Adrenal gland (tissue), 9 donors: ENCODE measurements at regions not wholly inside any gene's neighbourhood (a gene's known extent, or its start where the extent isn't known, plus 50 kb on each side); places are given as distances from the start of the nearest gene placed in this dataset.
A peak's percentile ranks its signal among the peaks of the same experiment; 100 is the strongest.
"Not testable (repeated sequence)": the region's sequence is repeated elsewhere in the genome, so short reads cannot be mapped to it uniquely, and the experiment has no call there.

Source experiments
- DNase-seq, 7 donors: peaks; one replicate each; pipeline ENCODE4 v3.0.0-alpha.2; 2019 to 2020
- H3K27ac ChIP-seq, 5 donors: fragments of 200-600 bp; sonication (generic) in 4 of 5; 1 replicate in 3 of 5; 2 replicates in 2 of 5; pipeline versions ENCODE4 v1.5.1 to v1.8.0; 2016 to 2020; ENCODE audit warnings: mild to moderate bottlenecking in 1 of 5
- H3K27me3 ChIP-seq: fragments of 200-600 bp; 2 replicates; pipeline ENCODE4 v1.8.0; 2021
- H3K36me3 ChIP-seq, 2 donors: fragments of 200-600 bp; replicated peaks in 1 of 2; 1 replicate in 1 of 2; 2 replicates in 1 of 2; pipeline versions ENCODE4 v1.5.1 to v1.8.0; 2018 to 2022
- H3K4me1 ChIP-seq, 2 donors: fragments of 200-600 bp; replicated peaks in 1 of 2; 1 replicate in 1 of 2; 2 replicates in 1 of 2; pipeline versions ENCODE4 v1.5.1 to v1.8.0; 2018 to 2021
- H3K4me3 ChIP-seq, 4 donors: fragments of 200-600 bp; sonication (generic) in 3 of 4; one replicate each; pipeline ENCODE4 v1.5.1; 2016 to 2018
- H3K9me3 ChIP-seq, 3 donors: fragments of 200-600 bp; sonication (generic) in 1 of 3; replicated peaks in 1 of 3; 1 replicate in 2 of 3; 2 replicates in 1 of 3; pipeline versions ENCODE4 v1.5.1 to v1.8.0; 2016 to 2021
- CTCF ChIP-seq, 6 experiments: fragments of 450-650 bp in 4 of 6; fragments of 200-600 bp in 2 of 6; sonication (generic) in 1 of 6; IDR thresholded peaks; 1 replicate in 5 of 6; 2 replicates in 1 of 6; pipeline versions ENCODE4 v1.5.1 to v1.8.0; 2016 to 2021; ENCODE audit warnings: antibody characterized with exemption in 6 of 6, mild to moderate bottlenecking in 2 of 6, moderate library complexity in 1 of 6
- POLR2A ChIP-seq, 2 donors: fragments of 450-650 bp; IDR thresholded peaks; one replicate each; pipeline ENCODE4 v1.6.1; 2017; ENCODE audit warnings: antibody characterized with exemption in 2 of 2, mild to moderate bottlenecking in 2 of 2, moderate library complexity in 1 of 2
- WGBS, 4 donors: extraction: QIAGEN DNeasy Blood & Tissue Kit in 2 of 4; methylation state at CpG; one replicate each; pipeline versions ENCODE4 v1.1.5 to v1.1.7; 2013 to 2017; 5-methylcytosine and 5-hydroxymethylcytosine counted together
- intact Hi-C, 2 donors: fragments of 100-400 bp; cut with DNase I; formaldehyde crosslinking; loops; one replicate each; pipeline versions ENCODE4 v1.14.1 to v1.15.0; 2022 to 2023
- donor health status: healthy with polysubstance abuse.
- donor health status: Bipolar disorder and iron deficiency.
- donor health status: DM: yes; HTN: yes; CAD: no.
- donor health status: DM: no; HTN: no; CAD: no.
- donor health status: DM: no; HTN: no; CAD: no.

GRCh38 chrX:7996851-7997250 lies 69.6 kb upstream of the PNPLA4 start:
- intact Hi-C loops = loop anchor here (5.0 to 10.0 kb wide), 2 partner anchors 738 to 740 kb away; partner anchors contain the start of gene ANOS1 (in 1 of the 2)
- Histone ChIP-seq H3K27me3 (no peaks in the 10 kb centered on the region), H3K27ac (no peak overlapping the region), H3K9me3 (no peaks in the 10 kb centered on the region), H3K4me1 (no peaks in the 10 kb centered on the region), H3K4me3 (no peak overlapping the region), H3K36me3 (no peaks in the 10 kb centered on the region)
- TF ChIP-seq CTCF (IDR thresholded peaks at IDR 0.05) (no peak), POLR2A (IDR thresholded peaks at IDR 0.05) (no peak)
- DNase-seq = no peak

- WGBS, 4 donors = 11 to 20% (median 13%) methylated on average over 2 of the region's 2 CpGs
- no peak overlapping the region for H3K4me3 ChIP-seq
- DNase-seq = peak in 6 of 7 donors; percentile 16 to 54 (median 32)
Measured at GRCh38 chrX:7996414-7996813, 69.2 kb upstream of the PNPLA4 start.

GRCh38 chrX:7993873-7994272 lies 66.7 kb upstream of the PNPLA4 start:
- WGBS, 4 donors = 60 to 74% (median 66%) methylated on average over 4 of the region's 4 CpGs
- Histone ChIP-seq H3K9me3 (no peaks in the 10 kb centered on the region), H3K4me1 (no peaks in the 10 kb centered on the region), H3K36me3 (no peaks in the 10 kb centered on the region), H3K27ac (no peak overlapping the region), H3K27me3 (no peaks in the 10 kb centered on the region), H3K4me3 (no peak overlapping the region)
- TF ChIP-seq CTCF (IDR thresholded peaks at IDR 0.05) (no peak), POLR2A (IDR thresholded peaks at IDR 0.05) (no peak)
- DNase-seq = peak in 1 of 7 donors; percentile 4
- intact Hi-C loops = loop anchor here in 1 of 2 donors (10.0 kb wide), 1 partner anchor 741 kb away; the partner anchor contains the start of gene ANOS1

More at GRCh38 chrX:7996414-7996813, 69.2 kb upstream of the PNPLA4 start:
- no peaks in the 10 kb centered on the region for H3K9me3 ChIP-seq
- H3K36me3 ChIP-seq = no peaks in the 10 kb centered on the region
- no peaks in the 10 kb centered on the region for H3K4me1 ChIP-seq
- TF ChIP-seq CTCF (IDR thresholded peaks at IDR 0.05) (peak; percentile 38 to 74 (median 56)), POLR2A (IDR thresholded peaks at IDR 0.05) (no peak)
- no peak overlapping the region for H3K27ac ChIP-seq
- intact Hi-C loops = loop anchor here (5.0 to 10.0 kb wide), 2 partner anchors 738 to 741 kb away; partner anchors contain the start of gene ANOS1 (in 1 of the 2)
- H3K27me3 ChIP-seq = no peaks in the 10 kb centered on the region

- WGBS, 4 donors = 82 to 93% (median 86%) methylated on average over 5 to 6 of the region's 6 CpGs
- H3K36me3 ChIP-seq, DNase-seq, H3K27me3 ChIP-seq, intact Hi-C loops, H3K9me3 ChIP-seq, H3K4me1 ChIP-seq, H3K4me3 ChIP-seq, H3K27ac ChIP-seq: not testable (repeated sequence)
Measured at GRCh38 chrX:7988013-7988759, 61.0 kb upstream of the PNPLA4 start.
